Heart left ventricle (tissue), 16 donors: ENCODE measurements at regions not wholly inside any gene's neighbourhood (a gene's known extent, or its start where the extent isn't known, plus 50 kb on each side); places are given as distances from the start of the nearest gene placed in this dataset.
A peak's percentile ranks its signal among the peaks of the same experiment; 100 is the strongest.

Experiments
- ATAC-seq, 4 donors: fragments of 200-7000 bp; cut with Tn5 transposase; one replicate each; pipeline ENCODE4 v1.9.1; 2020 to 2022; ENCODE audit warnings: moderate library complexity in 4 of 4, mild to moderate bottlenecking in 3 of 4, moderate number of reproducible peaks in 1 of 4
- DNase-seq, 5 donors: peaks; one replicate each; pipeline ENCODE4 v3.0.0-alpha.2; 2020
- H3K27ac ChIP-seq, 12 donors: fragments of 200-600 bp; sonication (generic) in 4 of 12; one replicate each; pipeline versions ENCODE4 v1.5.0 to v1.8.0; 2016 to 2022; ENCODE audit warnings: mild to moderate bottlenecking in 2 of 12
- H3K27me3 ChIP-seq, 9 donors: fragments of 200-600 bp; sonication (generic) in 2 of 9; one replicate each; pipeline versions ENCODE4 v1.5.1 to v1.8.0; 2016 to 2022; ENCODE audit warnings: mild to moderate bottlenecking in 3 of 9
- H3K36me3 ChIP-seq, 9 donors: fragments of 200-600 bp; sonication (generic) in 2 of 9; one replicate each; pipeline versions ENCODE4 v1.5.0 to v1.8.0; 2018 to 2022; ENCODE audit warnings: mild to moderate bottlenecking in 2 of 9
- H3K4me1 ChIP-seq, 12 donors: fragments of 200-600 bp; sonication (generic) in 4 of 12; one replicate each; pipeline versions ENCODE4 v1.5.0 to v1.8.0; 2016 to 2022; ENCODE audit warnings: mild to moderate bottlenecking in 3 of 12
- H3K4me3 ChIP-seq, 12 donors: fragments of 200-600 bp; sonication (generic) in 4 of 12; one replicate each; pipeline versions ENCODE4 v1.5.0 to v1.8.0; 2017 to 2022; ENCODE audit warnings: mild to moderate bottlenecking in 9 of 12, moderate library complexity in 4 of 12
- H3K9me3 ChIP-seq, 12 donors: fragments of 200-600 bp; sonication (generic) in 4 of 12; one replicate each; pipeline versions ENCODE4 v1.5.0 to v1.8.0; 2016 to 2022; ENCODE audit warnings: mild to moderate bottlenecking in 1 of 12
- POLR2A ChIP-seq, 2 donors: fragments of 450-650 bp; IDR thresholded peaks; one replicate each; pipeline ENCODE4 v1.6.1; 2017; ENCODE audit warnings: antibody characterized with exemption in 2 of 2, mild to moderate bottlenecking in 2 of 2, moderate library complexity in 2 of 2
- WGBS, 4 donors: extraction: QIAGEN DNeasy Blood & Tissue Kit in 2 of 4; methylation state at CpG; one replicate each; pipeline versions ENCODE4 v1.1.5 to v1.1.7; 2013 to 2018; 5-methylcytosine and 5-hydroxymethylcytosine counted together
- intact Hi-C, 10 donors: fragments of 100-400 bp; cut with DNase I; formaldehyde crosslinking; loops; one replicate each; pipeline versions ENCODE4 v1.11.1 to v1.14.2; 2022
- TF ChIP-seq, protein P1 (sequence below), 12 donors: fragments of 200-600 bp; sonication (generic) in 4 of 12; IDR thresholded peaks; one replicate each; pipeline versions ENCODE4 v1.5.0 to v1.8.0; 2018 to 2022; ENCODE audit warnings: antibody characterized with exemption in 12 of 12, mild to moderate bottlenecking in 5 of 12
- donor health status: ischemic (EF 13 %, LVEDD 7.1; RV severe dilation, severe dysfunction).
- donor health status: healthy with polysubstance abuse.
- donor health status: DM: no; HTN: yes; CAD: no.
- donor health status: DM: no; HTN: no; CAD: no.
- donor health status: ischemic (EF 25% LVEDD 6.9; RV normal size, moderate dysfunction).
- donor health status: ischemic (EF 25% LVEDD 5.7; RV mildly dilated, moderate dysfunction).
- donor health status: healthy.
- donor health status: DM: yes; HTN: yes; CAD: no.
- donor health status: ischemic (EF 35%, LVEDD 5.7; RV mildly dilated, moderate dysfunction).
- donor health status: nonischemic (EF 11% LVEDD 7.7; RV severe dilation, severe dysfunction).
- donor health status: DM: yes; HTN: yes; CAD: no.
- donor health status: PGD.
- donor health status: ischemic (EF 29% LVEDD 5.4; RV normal size, mild dysfunction).
- donor health status: nonischemic (EF 23%, LVEDD 6.1; RV moderate dilation, normal function).

DNA sequence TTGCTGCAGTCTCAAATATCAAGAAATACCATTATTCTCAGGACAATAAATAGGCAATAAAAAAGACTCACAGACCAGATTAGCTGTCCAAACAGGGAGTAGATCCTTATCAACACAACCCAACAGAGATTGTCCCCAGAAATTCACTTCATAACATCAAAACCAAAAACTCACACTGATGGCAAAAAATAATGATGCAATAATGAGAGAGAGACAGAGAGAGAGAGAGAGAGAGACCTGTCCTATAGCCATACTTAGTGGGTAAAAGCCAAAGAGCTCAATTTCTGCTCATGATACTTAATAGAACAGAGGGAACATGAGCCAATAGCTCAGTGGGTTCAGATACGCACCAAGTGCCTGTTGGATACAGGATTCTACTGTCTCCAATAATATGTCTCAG is 244.5 kb downstream of the FAM72C start:
- Histone ChIP-seq H3K4me3 (no peak overlapping the region), H3K27me3 (peaks cover 0 to 64% (median 22%) of the 10 kb centered on the region in 9 donors), H3K36me3 (no peaks in the 10 kb centered on the region), H3K4me1 (no peaks in the 10 kb centered on the region), H3K27ac (no peak overlapping the region), H3K9me3 (no peaks in the 10 kb centered on the region)
- intact Hi-C loops, result no loop called here
- ATAC-seq (no peak), DNase-seq (no peak)
- TF ChIP-seq, protein P1, sequence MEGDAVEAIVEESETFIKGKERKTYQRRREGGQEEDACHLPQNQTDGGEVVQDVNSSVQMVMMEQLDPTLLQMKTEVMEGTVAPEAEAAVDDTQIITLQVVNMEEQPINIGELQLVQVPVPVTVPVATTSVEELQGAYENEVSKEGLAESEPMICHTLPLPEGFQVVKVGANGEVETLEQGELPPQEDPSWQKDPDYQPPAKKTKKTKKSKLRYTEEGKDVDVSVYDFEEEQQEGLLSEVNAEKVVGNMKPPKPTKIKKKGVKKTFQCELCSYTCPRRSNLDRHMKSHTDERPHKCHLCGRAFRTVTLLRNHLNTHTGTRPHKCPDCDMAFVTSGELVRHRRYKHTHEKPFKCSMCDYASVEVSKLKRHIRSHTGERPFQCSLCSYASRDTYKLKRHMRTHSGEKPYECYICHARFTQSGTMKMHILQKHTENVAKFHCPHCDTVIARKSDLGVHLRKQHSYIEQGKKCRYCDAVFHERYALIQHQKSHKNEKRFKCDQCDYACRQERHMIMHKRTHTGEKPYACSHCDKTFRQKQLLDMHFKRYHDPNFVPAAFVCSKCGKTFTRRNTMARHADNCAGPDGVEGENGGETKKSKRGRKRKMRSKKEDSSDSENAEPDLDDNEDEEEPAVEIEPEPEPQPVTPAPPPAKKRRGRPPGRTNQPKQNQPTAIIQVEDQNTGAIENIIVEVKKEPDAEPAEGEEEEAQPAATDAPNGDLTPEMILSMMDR (IDR thresholded peaks at IDR 0.05), result no peak
- TF ChIP-seq POLR2A (IDR thresholded peaks at IDR 0.05), result no peak
- 85 to 96% (median 91%) methylated on average over 1 of the region's 1 CpG for WGBS, 4 donors

DNA sequence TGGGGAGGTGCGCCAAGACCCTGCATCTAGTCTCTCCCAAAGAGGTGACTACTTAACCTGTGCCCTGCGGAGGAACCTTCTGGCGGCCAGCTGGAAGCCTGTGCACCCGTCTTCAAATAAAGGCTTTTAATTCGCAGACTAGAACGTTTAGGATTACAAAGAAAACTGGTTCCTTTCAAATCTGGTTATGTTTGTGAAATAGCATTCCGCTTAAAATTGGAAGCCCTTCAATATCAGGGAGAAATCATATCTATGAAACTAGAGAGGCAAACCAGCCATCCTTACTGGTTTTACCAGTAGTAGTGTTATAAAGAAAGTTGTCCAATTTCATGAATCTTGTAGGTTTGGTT is 250.8 kb downstream of the FAM72C start:
- ATAC-seq (no peak), DNase-seq (no peak)
- Histone ChIP-seq H3K9me3 (no peaks in the 10 kb centered on the region), H3K27ac (no peak overlapping the region), H3K4me3 (no peak overlapping the region), H3K36me3 (no peaks in the 10 kb centered on the region), H3K4me1 (no peaks in the 10 kb centered on the region), H3K27me3 (peaks cover 0 to 88% (median 13%) of the 10 kb centered on the region in 9 donors)
- 22 to 35% (median 29%) methylated on average over 5 to 7 of the region's 7 CpGs for WGBS, 4 donors
- TF ChIP-seq, protein P1 (IDR thresholded peaks at IDR 0.05), result no peak
- TF ChIP-seq POLR2A (IDR thresholded peaks at IDR 0.05), result no peak
- intact Hi-C loops, result no loop called here

DNA sequence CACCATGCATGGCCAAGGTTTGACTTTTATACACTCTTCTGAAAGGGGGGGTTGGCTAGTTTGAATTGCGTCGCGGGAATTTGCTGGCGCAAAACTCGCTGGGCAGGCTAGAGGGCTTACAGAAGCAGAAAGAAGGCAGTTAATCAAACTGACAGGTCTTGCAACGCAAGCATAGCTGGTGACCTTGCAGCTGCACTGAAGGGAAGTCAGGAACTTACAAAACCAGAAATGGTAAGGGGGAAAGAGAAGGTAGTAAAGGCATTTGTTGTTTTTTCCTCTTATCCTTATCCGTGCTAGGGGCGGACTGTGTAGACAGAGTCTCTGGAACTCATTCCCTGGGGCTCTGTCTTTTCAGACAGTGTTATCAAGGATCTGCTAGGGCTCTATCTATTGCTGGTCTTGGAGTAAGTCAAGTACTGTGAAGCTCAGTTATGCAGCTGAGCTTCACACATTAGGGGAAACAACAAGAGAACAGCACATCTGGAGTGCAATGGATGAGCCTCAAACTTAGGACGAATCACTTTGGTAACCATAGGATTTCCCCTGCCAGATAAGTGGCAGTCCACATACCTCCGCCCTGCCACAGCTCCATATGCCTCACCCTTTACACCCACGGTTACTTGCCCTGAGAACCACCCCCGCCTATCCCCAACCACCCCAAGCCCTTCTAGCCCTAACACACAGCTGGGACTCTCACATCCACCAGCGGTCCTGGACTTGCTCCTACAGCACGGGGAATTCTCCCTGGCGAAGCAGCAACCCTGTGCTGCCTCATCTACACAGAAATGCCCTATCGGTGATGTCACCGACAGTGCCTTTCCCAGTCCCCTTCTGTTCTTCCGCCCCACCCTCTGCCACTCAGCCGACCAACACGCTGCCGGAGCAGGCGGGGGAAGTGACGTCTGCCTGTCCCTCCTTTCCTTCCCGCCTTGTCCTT is 251.4 kb downstream of the FAM72C start:
- ATAC-seq, result peak in 2 of 4 donors; percentile 32 to 73
- 5 to 21% (median 14%) methylated on average over 18 to 24 of the region's 24 CpGs for WGBS, 4 donors

DNA sequence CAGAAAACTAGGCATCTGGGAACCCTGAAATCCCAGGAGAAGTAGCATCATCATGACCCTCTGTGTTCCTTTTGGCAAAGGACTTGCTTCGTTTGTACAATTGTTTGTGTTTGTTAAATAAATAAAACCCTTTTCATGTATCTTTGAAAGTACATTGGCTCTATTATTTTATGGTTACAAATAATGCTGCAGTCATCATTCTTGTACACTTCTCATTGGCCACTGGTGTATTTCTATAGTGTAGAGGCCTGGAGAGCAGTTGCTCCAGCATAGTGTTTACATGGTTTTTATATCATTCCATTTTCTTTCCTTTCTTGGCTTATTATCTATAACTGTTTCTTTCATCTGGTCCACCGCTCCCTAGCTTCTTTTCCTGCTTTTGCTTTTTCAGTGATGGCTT is 253.3 kb downstream of the FAM72C start:
- Histone ChIP-seq H3K36me3 (no peaks in the 10 kb centered on the region), H3K9me3 (no peaks in the 10 kb centered on the region), H3K27me3 (peaks cover 0 to 83% (median 16%) of the 10 kb centered on the region in 9 donors), H3K4me3 (no peak overlapping the region), H3K27ac (no peak overlapping the region), H3K4me1 (no peaks in the 10 kb centered on the region)
- 72 to 76% (median 74%) methylated on average over 2 of the region's 2 CpGs for WGBS, 4 donors
- intact Hi-C loops, result no loop called here
- TF ChIP-seq, protein P1 (IDR thresholded peaks at IDR 0.05), result no peak
- DNase-seq (no peak), ATAC-seq (no peak)

More for the DNA sequence above, 251.4 kb downstream of the FAM72C start:
- Histone ChIP-seq H3K4me1 (no peaks in the 10 kb centered on the region), H3K36me3 (no peaks in the 10 kb centered on the region), H3K4me3 (no peak overlapping the region), H3K27ac (no peak overlapping the region), H3K9me3 (no peaks in the 10 kb centered on the region), H3K27me3 (peaks cover 0 to 90% (median 9%) of the 10 kb centered on the region in 9 donors)
- intact Hi-C loops, result no loop called here
- no peak for TF ChIP-seq POLR2A (IDR thresholded peaks at IDR 0.05)
- TF ChIP-seq, protein P1 (IDR thresholded peaks at IDR 0.05), result no peak
- DNase-seq, result peak in 2 of 5 donors; percentile 21 to 23
